ENCODE measurements at regions not wholly inside any gene's neighbourhood (a gene's known extent, or its start where the extent isn't known, plus 50 kb on each side); places are given as distances from the start of the nearest gene placed in this dataset.

- TF ChIP-seq GATA2 (IDR thresholded peaks at IDR 0.05; ENCODE audit: low read depth, low read length) (peak; percentile 29; the same call in 1 of the 2 replicates), GATA3 (IDR thresholded peaks at IDR 0.05; ENCODE audit: low read depth, low read length) (no peak)
These were observed 282.5 kb downstream of the RPLP1 start for GRCh38 chr15:69735121-69735520.

GRCh38 chr15:69736161-69736560 lies 283.5 kb downstream of the RPLP1 start:
- TF ChIP-seq GATA3 (IDR thresholded peaks at IDR 0.05; ENCODE audit: low read depth, low read length) (no peak), GATA2 (IDR thresholded peaks at IDR 0.05; ENCODE audit: low read depth, low read length) (no peak)

GRCh38 chr15:69737916-69738315 lies 285.3 kb downstream of the RPLP1 start:
- no peak for TF ChIP-seq GATA2 (IDR thresholded peaks at IDR 0.05; ENCODE audit: low read depth, low read length)
- TF ChIP-seq GATA3 (IDR thresholded peaks at IDR 0.05; ENCODE audit: low read depth, low read length), result no peak

- TF ChIP-seq GATA2 (IDR thresholded peaks at IDR 0.05; ENCODE audit: low read depth, low read length) (no peak), GATA3 (IDR thresholded peaks at IDR 0.05; ENCODE audit: low read depth, low read length) (no peak)
These were observed 288.1 kb downstream of the RPLP1 start for GRCh38 chr15:69740684-69741083.

- TF ChIP-seq GATA3 (IDR thresholded peaks at IDR 0.05; ENCODE audit: low read depth, low read length) (no peak), GATA2 (IDR thresholded peaks at IDR 0.05; ENCODE audit: low read depth, low read length) (no peak)
These were observed 289.7 kb downstream of the RPLP1 start for GRCh38 chr15:69742361-69742760.

GRCh38 chr15:69743091-69743490 lies 290.5 kb downstream of the RPLP1 start:
- TF ChIP-seq GATA2 (IDR thresholded peaks at IDR 0.05; ENCODE audit: low read depth, low read length) (no peak), GATA3 (IDR thresholded peaks at IDR 0.05; ENCODE audit: low read depth, low read length) (no peak)

- TF ChIP-seq GATA3 (IDR thresholded peaks at IDR 0.05; ENCODE audit: low read depth, low read length) (no peak), GATA2 (IDR thresholded peaks at IDR 0.05; ENCODE audit: low read depth, low read length) (no peak)
These were observed 292.0 kb downstream of the RPLP1 start for GRCh38 chr15:69744391-69745162.

- no peak for TF ChIP-seq GATA2 (IDR thresholded peaks at IDR 0.05; ENCODE audit: low read depth, low read length)
- no peak for TF ChIP-seq GATA3 (IDR thresholded peaks at IDR 0.05; ENCODE audit: low read depth, low read length)
These were observed 294.6 kb downstream of the RPLP1 start for GRCh38 chr15:69747193-69747592.

- TF ChIP-seq GATA2 (IDR thresholded peaks at IDR 0.05; ENCODE audit: low read depth, low read length) (no peak), GATA3 (IDR thresholded peaks at IDR 0.05; ENCODE audit: low read depth, low read length) (no peak)
These were observed 295.5 kb downstream of the RPLP1 start for GRCh38 chr15:69748131-69748530.

GRCh38 chr15:69748576-69749185 lies 296.1 kb downstream of the RPLP1 start:
- TF ChIP-seq GATA3 (IDR thresholded peaks at IDR 0.05; ENCODE audit: low read depth, low read length) (no peak), GATA2 (IDR thresholded peaks at IDR 0.05; ENCODE audit: low read depth, low read length) (no peak)

GRCh38 chr15:69749274-69749673 lies 296.7 kb downstream of the RPLP1 start:
- TF ChIP-seq GATA3 (IDR thresholded peaks at IDR 0.05; ENCODE audit: low read depth, low read length) (no peak), GATA2 (IDR thresholded peaks at IDR 0.05; ENCODE audit: low read depth, low read length) (no peak)

GRCh38 chr15:69749797-69750196 lies 297.2 kb downstream of the RPLP1 start:
- TF ChIP-seq GATA2 (IDR thresholded peaks at IDR 0.05; ENCODE audit: low read depth, low read length) (no peak), GATA3 (IDR thresholded peaks at IDR 0.05; ENCODE audit: low read depth, low read length) (no peak)

- TF ChIP-seq GATA2 (IDR thresholded peaks at IDR 0.05; ENCODE audit: low read depth, low read length) (no peak), GATA3 (IDR thresholded peaks at IDR 0.05; ENCODE audit: low read depth, low read length) (no peak)
These were observed 297.6 kb downstream of the RPLP1 start for GRCh38 chr15:69750253-69750652.

- TF ChIP-seq GATA2 (IDR thresholded peaks at IDR 0.05; ENCODE audit: low read depth, low read length) (no peak), GATA3 (IDR thresholded peaks at IDR 0.05; ENCODE audit: low read depth, low read length) (no peak)
These were observed 298.5 kb downstream of the RPLP1 start for GRCh38 chr15:69751147-69751546.

GRCh38 chr15:69751566-69751965 lies 298.9 kb downstream of the RPLP1 start:
- TF ChIP-seq GATA3 (IDR thresholded peaks at IDR 0.05; ENCODE audit: low read depth, low read length), result no peak
- TF ChIP-seq GATA2 (IDR thresholded peaks at IDR 0.05; ENCODE audit: low read depth, low read length), result no peak
